Activated T-cell treated with anti-CD3 and anti-CD28 coated beads, Interleukin-2, amount 50 U/mL, for 24 hours (primary cell): ENCODE measurements at regions not wholly inside any gene's neighbourhood (a gene's known extent, or its start where the extent isn't known, plus 50 kb on each side); places are given as distances from the start of the nearest gene placed in this dataset.
"Not testable (repeated sequence)": the region's sequence is repeated elsewhere in the genome, so short reads cannot be mapped to it uniquely, and the experiment has no call there.

Source experiments
- DNase-seq: peaks from one replicate; pipeline ENCODE4 v3.0.0-alpha.2; 2020
- H3K27ac Mint-ChIP-seq: 2 replicates; pipeline ENCODE4 v1.8.0; 2020; ENCODE audit warnings: mild to moderate bottlenecking, mixed read lengths
- H3K27me3 Mint-ChIP-seq: 2 replicates; pipeline ENCODE4 v1.8.0; 2020; ENCODE audit warnings: mixed read lengths
- H3K36me3 Mint-ChIP-seq: 2 replicates; pipeline ENCODE4 v1.8.0; 2020; ENCODE audit warnings: low read depth, mixed read lengths
- H3K4me1 Mint-ChIP-seq: 2 replicates; pipeline ENCODE4 v1.8.0; 2020; ENCODE audit warnings: low read depth, mixed read lengths
- H3K4me3 Mint-ChIP-seq: 2 replicates; pipeline ENCODE4 v1.8.0; 2020; ENCODE audit warnings: mild to moderate bottlenecking, moderate library complexity, mixed read lengths
- H3K9me3 Mint-ChIP-seq: 2 replicates; pipeline ENCODE4 v1.8.0; 2020; ENCODE audit warnings: mixed read lengths

DNA sequence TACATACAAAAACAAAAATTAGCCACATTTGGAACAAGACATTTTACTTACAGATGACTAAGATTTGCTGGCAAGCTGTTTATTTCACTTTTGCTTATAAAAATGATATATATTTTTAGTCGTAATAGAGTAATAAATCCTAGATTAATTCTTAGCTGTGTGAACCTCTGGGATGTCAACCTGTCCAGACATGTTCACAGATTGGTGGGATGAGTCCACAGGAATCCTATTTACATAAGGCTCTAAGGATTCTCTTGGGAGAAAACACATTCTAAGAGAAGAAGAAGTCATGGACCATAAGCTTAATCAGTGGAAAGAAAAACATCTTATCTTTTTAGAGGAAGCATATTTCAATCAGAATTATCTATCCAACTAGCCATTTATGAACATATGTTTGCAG, 797.4 kb downstream of the C12orf50 start:
- H3K9me3 Mint-ChIP-seq: peaks cover 13% of the 10 kb centered on the region
- DNase-seq: no peak
- H3K27ac Mint-ChIP-seq: no peak overlapping the region
- no peaks in the 10 kb centered on the region for H3K36me3 Mint-ChIP-seq
- H3K4me3 Mint-ChIP-seq: no peak overlapping the region
- H3K4me1 Mint-ChIP-seq: no peaks in the 10 kb centered on the region
- no peaks in the 10 kb centered on the region for H3K27me3 Mint-ChIP-seq

DNA sequence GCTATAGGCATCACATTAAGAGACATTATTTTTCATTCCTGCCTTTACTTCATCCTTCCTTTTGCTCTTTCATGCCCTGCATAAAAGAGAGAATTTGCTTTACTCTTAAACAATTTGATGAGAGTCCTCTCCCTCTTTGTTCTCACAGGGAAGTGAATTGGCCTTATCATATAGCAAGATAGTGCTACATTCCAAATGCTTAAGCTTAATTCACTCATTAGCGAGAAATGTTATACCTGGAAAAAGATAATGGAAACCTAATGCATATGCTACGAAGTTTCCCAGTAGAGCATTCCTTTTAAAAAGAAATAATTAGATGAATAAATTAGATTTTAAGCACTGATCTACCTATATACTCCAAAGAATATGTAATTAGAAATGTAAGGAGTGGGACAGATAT, 798.8 kb downstream of the C12orf50 start:
- no peaks in the 10 kb centered on the region for H3K36me3 Mint-ChIP-seq
- H3K27ac Mint-ChIP-seq: no peak overlapping the region
- no peaks in the 10 kb centered on the region for H3K27me3 Mint-ChIP-seq
- H3K9me3 Mint-ChIP-seq: peaks cover 10% of the 10 kb centered on the region
- H3K4me1 Mint-ChIP-seq: no peaks in the 10 kb centered on the region
- H3K4me3 Mint-ChIP-seq: no peak overlapping the region
- no peak for DNase-seq

DNA sequence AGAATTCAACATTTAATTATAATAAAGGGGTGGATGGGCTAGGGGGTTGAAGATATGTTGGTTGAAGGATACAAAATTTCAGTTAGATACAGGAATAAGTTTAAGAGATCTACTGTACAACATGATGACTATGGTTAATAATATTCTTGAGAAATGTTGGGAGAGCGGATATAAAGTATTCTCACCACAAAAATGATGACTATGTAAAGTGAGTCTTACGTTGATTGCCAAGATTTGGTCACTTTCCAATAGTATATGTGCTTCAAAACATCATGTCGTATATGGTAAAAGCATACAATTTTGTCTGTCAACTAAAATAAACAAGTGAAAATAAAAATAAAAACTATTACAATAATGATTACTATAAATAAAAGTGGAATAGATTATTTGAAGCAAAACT, 802.0 kb downstream of the C12orf50 start:
- Mint-ChIP-seq H3K36me3 (no peaks in the 10 kb centered on the region), H3K4me3 (no peak overlapping the region), H3K4me1 (no peaks in the 10 kb centered on the region), H3K9me3 (peaks cover 8% of the 10 kb centered on the region), H3K27ac (no peak overlapping the region), H3K27me3 (no peaks in the 10 kb centered on the region)
- no peak for DNase-seq

DNA sequence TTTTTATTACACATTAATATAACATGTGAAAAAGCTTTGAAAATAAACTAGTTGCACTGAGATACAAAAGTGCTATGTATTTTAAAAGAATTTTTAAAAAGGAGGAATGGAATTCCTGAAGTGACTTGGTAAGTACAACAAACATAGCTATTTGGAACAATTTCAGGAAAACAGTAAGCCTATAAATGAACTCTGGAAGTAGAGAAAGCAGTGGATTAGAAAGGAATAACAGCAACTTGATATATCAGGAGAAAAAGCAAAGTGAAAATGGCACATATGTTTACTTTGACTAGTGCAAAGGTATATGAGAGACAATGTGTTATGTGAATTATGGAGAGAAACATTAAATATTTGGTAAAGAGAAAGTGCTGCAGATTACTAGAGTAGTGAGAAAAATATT, 811.7 kb downstream of the C12orf50 start:
- Mint-ChIP-seq H3K4me1 (no peaks in the 10 kb centered on the region), H3K27me3 (no peaks in the 10 kb centered on the region), H3K36me3 (no peaks in the 10 kb centered on the region), H3K4me3 (no peak overlapping the region), H3K27ac (no peak overlapping the region), H3K9me3 (peaks cover 5% of the 10 kb centered on the region)
- no peak for DNase-seq

DNA sequence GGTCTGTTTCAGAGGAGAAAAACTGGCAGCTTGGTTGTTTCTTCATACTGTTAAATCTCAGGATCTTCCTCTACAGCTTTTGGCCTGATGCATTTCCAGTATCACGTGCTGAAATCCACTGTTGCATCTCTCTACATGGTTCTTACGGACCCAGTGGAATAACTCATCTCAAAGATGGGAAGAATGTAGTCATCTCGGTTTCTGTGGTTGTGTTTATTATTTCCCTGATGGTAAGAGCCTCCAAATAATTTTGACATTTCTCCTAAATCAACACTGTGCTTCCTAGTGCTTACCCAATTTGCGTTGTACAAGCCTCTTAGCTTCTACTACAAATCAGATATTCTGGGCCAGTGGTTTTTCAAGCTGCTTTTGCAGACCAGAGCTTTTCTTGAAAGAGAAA, 812.8 kb downstream of the C12orf50 start:
- H3K36me3 Mint-ChIP-seq: no peaks in the 10 kb centered on the region
- no peak for DNase-seq
- H3K9me3 Mint-ChIP-seq: peaks cover 5% of the 10 kb centered on the region
- no peak overlapping the region for H3K4me3 Mint-ChIP-seq
- H3K27ac Mint-ChIP-seq: no peak overlapping the region
- H3K27me3 Mint-ChIP-seq: no peaks in the 10 kb centered on the region
- H3K4me1 Mint-ChIP-seq: no peaks in the 10 kb centered on the region

DNA sequence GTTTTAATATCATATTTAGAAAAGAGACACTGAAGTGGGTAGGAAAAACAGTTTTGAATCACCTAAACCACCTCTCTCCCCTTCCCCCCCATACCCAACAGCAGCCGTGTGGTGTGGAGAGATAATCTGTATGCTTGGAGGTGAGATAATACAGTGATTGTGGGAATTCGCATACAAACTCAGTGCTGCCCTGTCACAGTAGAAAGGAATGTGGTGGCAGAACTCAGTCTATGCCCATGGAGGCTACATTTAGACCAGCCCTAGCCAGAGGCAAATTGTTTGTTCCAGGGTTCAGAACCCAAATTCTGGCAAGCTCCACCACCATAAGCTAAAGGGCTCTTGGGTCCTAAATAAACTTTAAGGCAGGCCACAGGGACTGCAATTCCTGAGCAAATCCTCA, 827.0 kb downstream of the C12orf50 start:
- no peaks in the 10 kb centered on the region for H3K4me1 Mint-ChIP-seq
- no peaks in the 10 kb centered on the region for H3K27me3 Mint-ChIP-seq
- H3K36me3 Mint-ChIP-seq: no peaks in the 10 kb centered on the region
- H3K9me3 Mint-ChIP-seq: peaks cover 12% of the 10 kb centered on the region
- H3K27ac Mint-ChIP-seq: no peak overlapping the region
- H3K4me3 Mint-ChIP-seq: no peak overlapping the region
- no peak for DNase-seq

DNA sequence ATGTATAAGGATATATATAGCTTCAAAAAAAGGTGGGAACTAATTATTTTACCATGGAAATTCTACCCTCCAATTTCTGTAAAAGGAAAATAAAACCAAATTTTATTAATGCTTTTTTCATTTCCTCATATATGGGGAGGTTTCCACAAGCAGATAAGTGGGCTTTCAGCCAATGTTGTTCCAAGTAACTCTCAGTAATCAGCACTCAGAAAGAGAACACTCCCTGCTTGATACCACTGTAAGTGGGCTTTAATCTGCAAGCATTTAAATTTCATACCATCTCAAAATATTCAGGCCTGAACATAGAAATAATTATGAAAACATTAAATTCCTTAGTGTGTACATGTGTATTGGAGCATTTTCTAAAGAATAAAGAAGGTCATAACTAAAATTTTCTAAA, 827.6 kb downstream of the C12orf50 start:
- peaks cover 8% of the 10 kb centered on the region for H3K9me3 Mint-ChIP-seq
- no peak overlapping the region for H3K27ac Mint-ChIP-seq
- H3K4me1 Mint-ChIP-seq: no peaks in the 10 kb centered on the region
- DNase-seq: no peak
- no peak overlapping the region for H3K4me3 Mint-ChIP-seq
- no peaks in the 10 kb centered on the region for H3K27me3 Mint-ChIP-seq
- H3K36me3 Mint-ChIP-seq: no peaks in the 10 kb centered on the region

DNA sequence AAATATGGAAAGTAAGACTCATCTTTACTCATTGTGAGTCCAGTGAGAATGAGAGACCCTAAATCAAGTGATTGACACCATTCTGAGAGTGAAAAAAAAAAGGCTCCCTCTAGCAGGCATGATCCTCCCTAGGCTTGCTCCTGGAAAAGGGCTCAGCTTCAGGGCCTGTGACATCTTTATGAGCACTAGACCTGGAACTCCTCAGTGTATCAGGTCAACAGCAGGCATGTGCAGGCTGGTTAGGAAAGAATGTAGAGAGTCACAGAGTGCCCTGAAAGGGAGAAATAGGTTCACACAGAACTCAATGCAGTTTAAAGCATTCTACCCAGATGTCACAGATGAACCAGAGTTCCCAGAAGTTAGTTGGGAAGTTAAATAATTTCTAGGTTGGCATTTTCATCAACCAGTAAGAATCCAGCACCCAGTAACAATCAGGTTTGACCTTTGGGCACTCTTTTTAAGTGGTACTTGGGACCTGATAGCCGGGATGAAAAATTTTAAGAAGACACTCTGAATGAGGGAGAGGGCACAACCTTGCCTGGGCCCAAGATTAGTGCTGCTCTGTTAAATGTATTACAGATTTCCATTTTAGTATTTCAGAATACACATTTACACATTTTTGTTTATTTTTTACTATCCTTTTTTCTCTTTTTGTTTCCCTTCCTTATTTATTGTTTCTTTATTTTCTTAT, 828.8 kb downstream of the C12orf50 start:
- H3K27ac Mint-ChIP-seq: no peak overlapping the region
- H3K4me3 Mint-ChIP-seq: no peak overlapping the region
- no peaks in the 10 kb centered on the region for H3K27me3 Mint-ChIP-seq
- no peaks in the 10 kb centered on the region for H3K4me1 Mint-ChIP-seq
- no peak for DNase-seq
- H3K9me3 Mint-ChIP-seq: peaks cover 8% of the 10 kb centered on the region
- H3K36me3 Mint-ChIP-seq: no peaks in the 10 kb centered on the region

DNA sequence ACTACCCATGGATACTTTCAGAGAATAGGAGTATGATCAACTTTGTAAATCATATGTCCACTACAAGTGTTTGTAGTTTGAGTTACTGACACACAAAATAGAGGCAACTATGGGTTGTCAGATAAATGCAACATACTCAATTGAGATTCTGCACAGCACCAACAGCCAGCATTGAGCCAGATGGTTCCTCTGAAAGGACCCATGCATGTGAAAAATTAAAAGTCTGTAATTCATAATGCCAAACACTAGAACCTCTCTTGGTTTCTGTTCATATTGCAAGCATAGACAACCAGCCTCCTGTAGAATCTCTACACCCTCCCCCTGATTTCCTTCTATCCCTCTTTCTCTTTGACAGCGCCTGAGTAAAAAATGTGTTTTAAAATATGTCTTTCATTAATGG, 831.0 kb downstream of the C12orf50 start:
- no peak overlapping the region for H3K27ac Mint-ChIP-seq
- peaks cover 9% of the 10 kb centered on the region for H3K9me3 Mint-ChIP-seq
- H3K4me3 Mint-ChIP-seq: no peak overlapping the region
- no peaks in the 10 kb centered on the region for H3K36me3 Mint-ChIP-seq
- DNase-seq: no peak
- H3K27me3 Mint-ChIP-seq: no peaks in the 10 kb centered on the region
- H3K4me1 Mint-ChIP-seq: no peaks in the 10 kb centered on the region

DNA sequence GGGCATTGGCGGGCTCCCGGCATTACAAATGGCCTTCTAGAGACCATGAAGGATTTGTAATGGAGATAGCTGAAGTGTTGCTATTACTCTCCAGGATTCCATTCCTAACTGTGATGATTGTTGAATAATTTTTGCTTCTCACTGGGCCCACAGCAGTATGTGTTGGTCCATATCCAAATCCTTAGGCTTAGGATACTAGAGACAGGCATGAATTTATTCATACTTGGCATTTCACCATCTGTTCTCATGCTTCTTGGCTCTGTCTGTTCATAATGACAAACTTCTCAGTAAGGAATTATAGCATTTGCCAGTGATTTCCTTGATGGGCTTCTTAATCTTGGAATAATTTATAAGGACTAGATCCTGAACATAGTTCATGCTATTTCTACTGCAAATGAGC, 832.9 kb downstream of the C12orf50 start:
- H3K27ac Mint-ChIP-seq: no peak overlapping the region
- no peaks in the 10 kb centered on the region for H3K27me3 Mint-ChIP-seq
- DNase-seq: no peak
- H3K4me3 Mint-ChIP-seq: no peak overlapping the region
- peaks cover 9% of the 10 kb centered on the region for H3K9me3 Mint-ChIP-seq
- H3K36me3 Mint-ChIP-seq: no peaks in the 10 kb centered on the region
- H3K4me1 Mint-ChIP-seq: no peaks in the 10 kb centered on the region

DNA sequence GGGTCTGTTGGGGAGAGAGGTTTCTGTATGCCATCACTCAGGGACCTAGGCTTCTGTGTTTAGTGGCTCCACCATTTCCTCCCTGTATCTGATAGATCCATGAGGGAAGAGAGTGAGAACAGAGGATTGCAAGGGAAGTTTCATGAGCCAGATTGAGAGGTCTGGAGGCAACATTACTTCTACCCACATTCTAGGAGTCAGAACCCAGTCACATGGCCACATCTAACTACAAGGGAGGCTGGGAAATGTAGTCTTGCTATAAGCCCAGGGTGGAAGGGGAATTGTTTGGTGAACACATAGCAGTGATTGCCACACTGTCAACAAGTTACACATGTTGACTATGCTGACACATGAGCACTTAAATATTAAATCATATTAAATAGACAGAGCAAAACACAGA, 834.8 kb downstream of the C12orf50 start:
- H3K27me3 Mint-ChIP-seq, H3K36me3 Mint-ChIP-seq, H3K4me1 Mint-ChIP-seq, H3K27ac Mint-ChIP-seq, H3K9me3 Mint-ChIP-seq, DNase-seq, H3K4me3 Mint-ChIP-seq: not testable (repeated sequence)

DNA sequence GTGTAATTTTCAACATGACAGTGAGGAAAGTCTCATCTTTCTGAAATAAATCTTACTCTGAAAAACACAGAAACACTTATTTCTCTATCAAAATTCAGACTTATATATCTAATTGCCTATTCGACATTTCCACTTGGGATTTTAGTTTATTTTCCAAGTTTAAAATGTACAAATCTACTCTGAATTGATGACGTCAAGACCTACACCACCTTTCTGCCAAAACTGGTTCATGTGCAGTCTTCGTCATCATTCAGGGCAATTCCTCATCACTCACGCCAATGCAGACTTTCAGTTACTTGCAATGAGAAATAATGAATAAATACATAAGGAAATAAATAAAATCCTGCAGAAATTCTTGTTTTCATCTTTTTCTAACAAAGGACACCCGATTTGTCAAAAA, 843.8 kb downstream of the C12orf50 start:
- Mint-ChIP-seq H3K4me1 (no peaks in the 10 kb centered on the region), H3K27ac (no peak overlapping the region), H3K36me3 (no peaks in the 10 kb centered on the region), H3K27me3 (no peaks in the 10 kb centered on the region), H3K4me3 (no peak overlapping the region), H3K9me3 (peaks cover 7% of the 10 kb centered on the region)
- DNase-seq: no peak

DNA sequence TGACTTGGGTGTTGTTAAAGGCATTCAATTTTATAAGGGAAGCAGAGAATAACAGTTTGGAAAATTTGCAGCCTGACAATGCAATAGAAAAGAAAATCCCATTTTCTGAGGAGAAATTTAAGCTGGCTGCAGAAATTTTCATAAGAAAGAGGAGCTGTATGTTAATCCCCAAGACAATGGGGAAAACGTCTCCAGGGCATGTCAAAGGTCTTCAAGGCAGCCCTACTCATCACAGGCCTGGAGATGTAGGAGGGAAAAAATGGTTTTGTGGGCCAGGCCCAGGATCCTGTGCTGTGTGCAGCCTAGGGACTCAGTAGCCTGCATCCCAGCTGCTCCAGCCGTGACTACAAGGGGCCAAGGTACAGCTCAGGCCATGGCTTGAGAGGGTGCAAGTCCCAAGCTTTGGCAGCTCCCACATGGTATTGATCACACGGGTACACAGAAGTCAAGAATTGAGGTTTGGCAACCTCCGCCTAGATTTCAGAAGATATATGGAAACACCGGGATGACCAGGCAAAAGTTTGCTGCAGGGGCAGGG, 846.4 kb downstream of the C12orf50 start:
- no peak overlapping the region for H3K4me3 Mint-ChIP-seq
- no peak for DNase-seq
- H3K36me3 Mint-ChIP-seq: no peaks in the 10 kb centered on the region
- no peaks in the 10 kb centered on the region for H3K27me3 Mint-ChIP-seq
- H3K27ac Mint-ChIP-seq: no peak overlapping the region
- H3K9me3 Mint-ChIP-seq: peaks cover 7% of the 10 kb centered on the region
- H3K4me1 Mint-ChIP-seq: no peaks in the 10 kb centered on the region

DNA sequence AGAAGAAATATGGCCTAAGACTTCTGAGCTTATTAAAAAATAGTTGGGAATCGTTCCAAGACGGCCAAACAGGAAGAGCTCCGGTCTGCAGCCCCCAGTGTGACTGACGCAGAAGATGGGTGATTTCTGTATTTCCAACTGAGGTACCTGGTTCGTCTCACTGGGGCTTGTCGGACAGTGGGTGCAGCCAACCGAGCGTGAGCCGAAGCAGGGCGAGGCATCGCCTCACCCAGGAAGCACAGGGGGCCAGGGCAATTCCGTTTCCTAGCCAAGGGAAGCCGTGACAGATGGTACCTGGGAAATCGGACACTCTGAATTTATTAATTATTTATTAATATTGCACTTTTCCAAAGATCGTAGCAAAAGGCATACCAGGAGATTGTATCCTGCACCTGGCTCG, 857.8 kb downstream of the C12orf50 start:
- Mint-ChIP-seq H3K4me3 (no peak overlapping the region), H3K36me3 (no peaks in the 10 kb centered on the region), H3K9me3 (peaks cover 26% of the 10 kb centered on the region), H3K4me1 (no peaks in the 10 kb centered on the region), H3K27me3 (no peaks in the 10 kb centered on the region), H3K27ac (no peak overlapping the region)
- no peak for DNase-seq

DNA sequence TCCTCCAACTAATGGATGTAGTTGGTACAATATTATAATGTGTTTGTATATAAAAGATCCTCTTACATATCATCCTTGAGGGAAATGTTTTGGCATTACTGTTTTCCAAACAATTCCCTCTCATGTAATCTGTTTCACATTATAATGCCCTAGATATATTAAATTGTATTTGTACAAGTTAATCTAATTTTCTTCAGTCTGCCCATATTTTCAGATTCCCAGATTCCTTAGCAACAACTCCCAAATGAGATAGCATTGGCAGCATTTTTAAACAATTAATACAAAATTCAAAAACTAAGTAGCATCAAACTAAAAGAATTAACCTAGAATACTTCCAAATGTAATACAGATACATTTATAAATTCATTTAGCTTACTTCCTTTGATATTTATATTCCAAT, 860.2 kb downstream of the C12orf50 start:
- no peak for DNase-seq
- Mint-ChIP-seq H3K27ac (no peak overlapping the region), H3K9me3 (peaks cover 32% of the 10 kb centered on the region), H3K4me1 (no peaks in the 10 kb centered on the region), H3K27me3 (no peaks in the 10 kb centered on the region), H3K36me3 (no peaks in the 10 kb centered on the region), H3K4me3 (no peak overlapping the region)
